ENCODE measurements at regions not wholly inside any gene's neighbourhood (a gene's known extent, or its start where the extent isn't known, plus 50 kb on each side); places are given as distances from the start of the nearest gene placed in this dataset.

- no peak for TF ChIP-seq CTCF (IDR thresholded peaks at IDR 0.05; ENCODE audit: unreplicated experiment)
- H3K4me1 Mint-ChIP-seq (ENCODE audit: insufficient read depth, unreplicated experiment): no peaks in the 10 kb centered on the region
- H3K27me3 Mint-ChIP-seq (ENCODE audit: insufficient read depth, unreplicated experiment): no peaks in the 10 kb centered on the region
- DNase-seq (ENCODE audit: unreplicated experiment): no peak
- intact Hi-C loops (cut with micrococcal nuclease): no loop called here
- BruUV-seq (replicated peaks): no TSS peak
- no peak overlapping the region for H3K4me3 Mint-ChIP-seq (ENCODE audit: unreplicated experiment)
- H3K9me3 Mint-ChIP-seq (ENCODE audit: unreplicated experiment): no peaks in the 10 kb centered on the region
- CTCF ChIA-PET: interaction anchor here (0.6 kb wide), 1 partner anchor 1332 kb away, joined by 3 read pairs; no protein-coding TSS in a partner anchor
- no peaks in the 10 kb centered on the region for H3K36me3 Mint-ChIP-seq (ENCODE audit: insufficient read depth, unreplicated experiment)
- POLR2A ChIA-PET: no interaction called here
- H3K27ac Mint-ChIP-seq (ENCODE audit: low read depth, unreplicated experiment): no peak overlapping the region
These were observed 318.5 kb downstream of the INHBA start for GRCh38 chr7:41384418-41384817.

- no peak overlapping the region for H3K27ac Mint-ChIP-seq (ENCODE audit: low read depth, unreplicated experiment)
- no peak for DNase-seq (ENCODE audit: unreplicated experiment)
- H3K27me3 Mint-ChIP-seq (ENCODE audit: insufficient read depth, unreplicated experiment): no peaks in the 10 kb centered on the region
- ChIA-PET POLR2A (interaction anchor here (0.6 kb wide), 1 partner anchor 134 kb away, joined by 3 read pairs; no protein-coding TSS in a partner anchor), CTCF (no interaction called here)
- H3K4me3 Mint-ChIP-seq (ENCODE audit: unreplicated experiment): no peak overlapping the region
- no peak for TF ChIP-seq CTCF (IDR thresholded peaks at IDR 0.05; ENCODE audit: unreplicated experiment)
- no TSS peak for BruUV-seq (replicated peaks)
- no peaks in the 10 kb centered on the region for H3K9me3 Mint-ChIP-seq (ENCODE audit: unreplicated experiment)
- intact Hi-C loops (cut with micrococcal nuclease): no loop called here
- no peaks in the 10 kb centered on the region for H3K4me1 Mint-ChIP-seq (ENCODE audit: insufficient read depth, unreplicated experiment)
- no peaks in the 10 kb centered on the region for H3K36me3 Mint-ChIP-seq (ENCODE audit: insufficient read depth, unreplicated experiment)
These were observed 319.3 kb downstream of the INHBA start for GRCh38 chr7:41383596-41383995.

- H3K4me3 Mint-ChIP-seq (ENCODE audit: unreplicated experiment): no peak overlapping the region
- H3K4me1 Mint-ChIP-seq (ENCODE audit: insufficient read depth, unreplicated experiment): no peaks in the 10 kb centered on the region
- no peak for TF ChIP-seq CTCF (IDR thresholded peaks at IDR 0.05; ENCODE audit: unreplicated experiment)
- CTCF ChIA-PET: interaction anchor here (0.9 kb wide), 1 partner anchor 936 kb away, joined by 3 read pairs; no protein-coding TSS in a partner anchor
- intact Hi-C loops (cut with micrococcal nuclease): no loop called here
- no peaks in the 10 kb centered on the region for H3K27me3 Mint-ChIP-seq (ENCODE audit: insufficient read depth, unreplicated experiment)
- no peak overlapping the region for H3K27ac Mint-ChIP-seq (ENCODE audit: low read depth, unreplicated experiment)
- BruUV-seq (replicated peaks): no TSS peak
- no peaks in the 10 kb centered on the region for H3K9me3 Mint-ChIP-seq (ENCODE audit: unreplicated experiment)
- no peak for DNase-seq (ENCODE audit: unreplicated experiment)
- POLR2A ChIA-PET: no interaction called here
- no peaks in the 10 kb centered on the region for H3K36me3 Mint-ChIP-seq (ENCODE audit: insufficient read depth, unreplicated experiment)
These were observed 324.7 kb downstream of the INHBA start for GRCh38 chr7:41378156-41378555.

GRCh38 chr7:41375582-41375981 is 327.3 kb downstream of the INHBA start:
- Mint-ChIP-seq H3K36me3 (ENCODE audit: insufficient read depth, unreplicated experiment) (no peaks in the 10 kb centered on the region), H3K4me1 (ENCODE audit: insufficient read depth, unreplicated experiment) (no peaks in the 10 kb centered on the region), H3K9me3 (ENCODE audit: unreplicated experiment) (no peaks in the 10 kb centered on the region), H3K27ac (ENCODE audit: low read depth, unreplicated experiment) (no peak overlapping the region), H3K27me3 (ENCODE audit: insufficient read depth, unreplicated experiment) (no peaks in the 10 kb centered on the region), H3K4me3 (ENCODE audit: unreplicated experiment) (no peak overlapping the region)
- ChIA-PET CTCF (no interaction called here), POLR2A (interaction anchor here (1.0 kb wide), 1 partner anchor 10 kb away, joined by 3 read pairs; no protein-coding TSS in a partner anchor)
- intact Hi-C loops (cut with micrococcal nuclease): no loop called here
- no peak for DNase-seq (ENCODE audit: unreplicated experiment)
- no peak for TF ChIP-seq CTCF (IDR thresholded peaks at IDR 0.05; ENCODE audit: unreplicated experiment)
- BruUV-seq (replicated peaks): no TSS peak

Measured in MCF 10A (cell line).